CD1c-positive myeloid dendritic cell (primary cell): ENCODE measurements at regions not wholly inside any gene's neighbourhood (a gene's known extent, or its start where the extent isn't known, plus 50 kb on each side); places are given as distances from the start of the nearest gene placed in this dataset.

Experiments used
- DNase-seq: peaks from one replicate; pipeline ENCODE4 v3.0.0-alpha.2; 2016; ENCODE audit errors: extremely low spot score

- no peak for DNase-seq
Observed at GRCh38 chr9:7984203-7984602, 184.6 kb upstream of the DMAC1 start.

DNA sequence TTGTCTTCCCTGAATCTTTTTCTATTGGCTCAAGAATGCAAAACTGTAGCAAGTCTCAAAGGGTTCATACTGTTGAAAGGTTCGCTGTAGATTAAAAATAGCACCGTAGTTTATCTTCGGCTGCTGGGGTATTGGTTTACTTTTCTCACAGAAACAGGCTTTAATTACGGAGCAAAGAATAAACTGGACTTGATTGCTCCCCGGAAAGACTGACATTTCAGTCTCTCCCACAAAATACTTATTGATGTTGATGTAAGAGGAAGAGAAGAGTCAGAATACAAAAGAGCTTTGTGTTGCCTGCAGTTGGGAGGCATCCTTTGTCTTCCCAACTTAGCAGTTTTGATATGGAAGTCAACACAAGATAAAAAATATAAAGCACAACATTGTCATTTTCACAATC lies 183.9 kb upstream of the DMAC1 start:
- no peak for DNase-seq

GRCh38 chr9:7982907-7983306 lies 183.3 kb upstream of the DMAC1 start:
- peak; percentile 15 for DNase-seq

DNA sequence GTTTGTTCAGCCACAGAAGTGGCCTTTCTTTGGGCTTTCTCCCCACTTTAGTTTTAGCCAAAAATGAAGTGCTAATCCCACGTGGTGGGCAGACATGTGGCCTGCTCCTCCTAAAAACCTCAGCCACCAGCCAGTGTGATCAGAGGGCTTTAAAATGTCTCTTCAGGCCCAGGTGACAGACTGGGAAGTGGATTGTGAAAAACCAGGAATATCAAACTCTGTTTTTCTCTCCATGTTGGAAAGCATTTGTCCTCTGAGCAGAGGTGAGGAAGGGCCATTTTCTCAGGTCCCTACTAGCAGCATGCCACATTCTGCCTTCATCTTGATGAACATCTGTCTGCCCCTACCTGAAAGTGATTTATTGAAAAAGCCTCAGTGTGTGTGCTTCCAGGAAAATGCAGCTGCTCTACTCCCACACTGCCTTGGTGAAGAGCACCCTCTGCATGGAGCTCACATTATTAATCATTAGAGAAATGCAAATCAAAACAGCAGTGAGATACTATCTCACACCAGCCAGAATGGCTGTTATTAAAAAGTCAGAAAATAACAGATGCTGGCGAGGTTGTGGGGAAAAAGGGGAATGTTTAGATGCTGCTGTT lies 181.2 kb upstream of the DMAC1 start:
- DNase-seq = no peak

DNA sequence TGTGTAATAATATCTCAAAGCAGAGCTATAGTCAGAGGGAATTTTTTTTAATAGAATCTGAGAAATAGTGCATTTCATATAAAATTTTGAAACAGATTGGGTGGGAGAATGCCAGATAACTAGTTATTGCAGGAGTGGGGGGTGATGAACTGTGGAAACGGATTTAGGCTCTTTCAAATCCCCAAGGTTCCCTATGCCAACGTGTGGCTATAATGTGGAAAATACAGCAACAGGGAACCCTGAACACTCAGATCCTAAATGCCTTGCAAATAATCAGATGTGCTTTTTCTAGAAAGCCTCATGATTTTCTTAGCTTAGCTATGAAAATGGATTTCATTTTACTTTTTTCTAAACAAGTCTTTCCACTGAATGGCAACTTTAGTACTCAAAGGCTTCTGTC lies 180.5 kb upstream of the DMAC1 start:
- DNase-seq = no peak

GRCh38 chr9:7979611-7980010 lies 180.0 kb upstream of the DMAC1 start:
- no peak for DNase-seq

GRCh38 chr9:7977586-7977985 lies 178.0 kb upstream of the DMAC1 start:
- DNase-seq = no peak

- no peak for DNase-seq
Observed at GRCh38 chr9:7976856-7977255, 177.3 kb upstream of the DMAC1 start.

DNA sequence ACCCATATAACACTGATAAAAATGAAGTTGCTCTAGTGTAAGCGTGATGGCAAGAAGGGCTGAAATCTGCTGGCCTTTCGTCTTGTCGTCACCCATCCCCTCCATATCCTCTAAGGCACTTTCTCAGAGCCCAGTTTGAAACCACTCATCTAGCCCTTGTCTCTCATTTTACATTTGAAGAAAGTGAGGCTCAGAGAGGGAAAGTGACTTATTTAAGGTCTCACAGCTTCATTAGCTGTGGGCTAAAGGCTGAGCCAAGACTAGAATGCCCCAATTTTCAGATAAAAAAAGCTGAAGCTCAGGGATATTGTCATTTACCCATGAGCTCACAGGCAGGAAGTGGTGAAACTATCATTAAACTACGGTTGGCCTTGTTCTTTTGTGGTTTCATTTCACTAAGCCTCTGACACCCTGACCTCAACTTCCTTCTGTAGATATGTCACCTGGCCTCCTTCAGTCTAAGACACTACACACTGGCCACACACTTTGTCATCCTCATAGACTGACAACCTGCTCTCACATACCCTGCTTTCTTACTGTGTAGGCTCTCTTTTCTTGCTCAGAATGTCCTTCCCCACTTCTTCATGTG lies 176.7 kb upstream of the DMAC1 start:
- peak; percentile 66 for DNase-seq

- DNase-seq = no peak
Observed at GRCh38 chr9:7975336-7975735, 175.8 kb upstream of the DMAC1 start.

DNA sequence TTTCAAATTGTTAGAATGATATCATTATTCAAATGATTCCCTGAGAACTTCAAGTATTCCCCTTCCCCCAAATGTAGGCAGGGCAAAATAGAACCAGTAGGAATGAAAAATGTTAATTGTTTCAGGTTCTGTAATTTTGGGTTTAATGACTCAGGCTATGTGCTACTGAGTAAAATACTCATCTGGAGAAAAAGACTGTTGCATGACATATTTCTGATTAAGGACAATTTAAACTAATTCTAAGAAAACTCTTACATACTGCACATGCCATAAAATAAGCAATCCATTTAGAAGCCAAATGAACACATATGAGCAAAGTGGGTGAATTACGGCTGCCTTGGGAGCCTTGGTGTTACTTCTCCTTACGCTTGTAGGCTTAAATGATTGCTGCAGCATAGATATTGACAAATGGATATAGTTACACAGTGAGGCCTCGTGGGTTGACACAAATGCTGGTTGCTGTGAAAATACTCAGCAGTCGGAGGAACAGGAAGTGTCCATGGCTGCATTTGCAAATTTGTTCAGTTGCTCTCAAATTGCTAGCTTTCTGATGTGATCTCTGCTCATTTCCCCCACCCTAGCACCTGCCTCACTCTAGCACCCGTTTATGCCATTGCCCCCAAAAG lies 174.9 kb upstream of the DMAC1 start:
- DNase-seq = peak; percentile 59

DNA sequence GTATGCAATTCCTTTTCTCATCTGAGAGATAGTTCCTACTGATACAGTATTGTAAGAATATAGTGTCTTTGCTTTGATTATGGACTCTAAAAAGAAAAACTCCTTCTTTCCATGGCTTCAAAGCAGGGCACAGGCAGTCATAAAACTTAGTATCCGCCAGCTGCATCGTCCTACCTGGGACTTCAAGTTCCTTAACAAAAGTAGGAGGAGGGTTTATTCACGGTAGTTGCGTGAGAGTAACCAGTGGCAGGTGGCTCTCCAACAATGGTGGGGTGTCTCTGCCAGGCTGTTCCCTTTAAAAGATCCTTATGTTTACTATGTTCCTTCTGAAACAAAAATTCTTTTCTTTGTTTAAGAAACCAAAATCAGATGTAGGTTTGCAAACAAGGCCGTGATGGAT lies 173.5 kb upstream of the DMAC1 start:
- no peak for DNase-seq

DNA sequence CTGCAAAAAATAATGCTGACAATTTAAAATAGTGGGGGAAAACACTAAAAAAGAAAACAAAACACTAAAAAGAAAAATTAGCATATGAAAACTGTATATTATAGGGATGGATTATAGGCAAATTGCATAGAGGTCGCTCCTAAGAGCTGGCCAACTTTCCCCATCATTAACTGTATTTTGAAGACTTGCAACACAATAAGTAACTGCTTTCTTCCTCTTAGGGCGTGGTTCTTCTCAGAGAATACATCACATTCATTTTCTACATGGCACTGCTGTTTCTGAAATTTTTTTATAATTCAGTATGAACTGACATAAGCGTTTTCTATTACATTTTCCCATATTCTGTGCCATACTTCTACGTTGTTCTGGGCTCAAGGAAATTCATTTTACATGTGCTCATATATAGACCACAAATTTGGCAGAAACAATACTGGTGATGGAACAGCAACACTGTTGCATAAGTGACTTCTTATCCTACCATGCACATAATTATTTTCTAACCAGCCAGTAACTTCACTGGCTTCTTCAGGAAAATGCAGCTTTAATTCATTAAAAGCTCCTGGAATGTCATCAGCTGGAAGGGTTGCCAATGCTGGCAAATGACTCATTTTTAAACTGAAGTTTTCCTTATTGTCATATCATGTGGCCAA lies 171.2 kb upstream of the DMAC1 start:
- no peak for DNase-seq

- DNase-seq = no peak
Observed at GRCh38 chr9:7968687-7969086, 169.1 kb upstream of the DMAC1 start.

DNA sequence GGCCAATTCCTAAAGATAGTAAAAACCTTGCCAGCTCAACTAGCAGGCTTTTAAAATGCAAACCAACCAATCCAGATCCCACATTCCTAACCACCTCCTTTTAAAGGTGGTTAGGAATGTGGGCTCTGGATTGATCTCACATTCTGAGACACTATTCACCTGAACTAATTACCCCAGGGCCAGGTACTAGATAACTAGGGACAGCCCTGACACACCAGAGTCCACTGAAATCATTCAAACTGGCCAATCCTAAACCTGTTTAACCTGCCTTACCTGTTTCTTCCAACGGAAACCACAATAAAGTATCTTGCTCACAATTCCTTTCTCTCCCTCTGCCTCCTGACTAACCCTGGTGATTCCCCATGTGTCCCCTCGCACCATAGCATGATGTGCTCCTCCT lies 168.3 kb upstream of the DMAC1 start:
- no peak for DNase-seq

- DNase-seq = peak; percentile 12
Observed at GRCh38 chr9:7967093-7967827, 167.7 kb upstream of the DMAC1 start.

- DNase-seq = no peak
Observed at GRCh38 chr9:7965063-7965462, 165.5 kb upstream of the DMAC1 start.

DNA sequence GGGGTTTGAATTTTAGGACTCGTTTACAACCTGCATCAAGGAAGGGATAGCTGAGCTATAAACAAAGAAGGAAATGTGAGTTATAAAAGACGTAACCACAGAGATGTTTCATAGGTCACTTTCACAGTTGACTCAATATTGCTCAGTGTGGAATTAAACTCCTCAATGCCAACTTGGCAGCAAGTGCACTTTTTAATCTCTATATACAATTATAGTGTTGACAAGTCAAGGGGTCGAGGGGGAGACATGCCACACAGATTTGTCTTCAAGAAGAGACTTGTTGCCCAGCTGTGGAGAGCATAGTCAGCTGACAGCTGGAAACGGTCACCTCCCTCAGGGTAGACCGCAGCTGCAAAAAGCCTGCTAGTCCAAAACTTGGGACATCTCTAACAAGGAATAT lies 163.4 kb upstream of the DMAC1 start:
- DNase-seq = no peak

DNA sequence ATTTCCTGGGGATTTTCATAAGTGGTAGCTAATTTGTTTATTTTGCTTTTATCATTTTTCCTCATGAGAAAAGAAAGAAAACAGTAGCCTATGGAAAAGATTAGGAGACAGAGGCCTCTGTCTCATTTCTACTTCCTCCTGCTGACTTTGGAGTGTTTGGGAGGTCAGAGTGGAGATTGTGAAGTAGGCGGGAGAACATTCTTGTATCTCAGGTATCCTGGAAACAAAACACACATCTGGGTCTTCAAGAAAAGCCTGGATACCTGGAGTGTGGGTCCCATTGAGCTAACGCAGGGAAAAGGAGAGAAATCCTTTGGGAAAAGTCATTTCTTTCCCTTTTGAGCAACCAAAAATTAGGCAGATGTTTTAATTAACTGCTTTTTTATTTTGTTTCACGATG lies 161.5 kb upstream of the DMAC1 start:
- DNase-seq = no peak

DNA sequence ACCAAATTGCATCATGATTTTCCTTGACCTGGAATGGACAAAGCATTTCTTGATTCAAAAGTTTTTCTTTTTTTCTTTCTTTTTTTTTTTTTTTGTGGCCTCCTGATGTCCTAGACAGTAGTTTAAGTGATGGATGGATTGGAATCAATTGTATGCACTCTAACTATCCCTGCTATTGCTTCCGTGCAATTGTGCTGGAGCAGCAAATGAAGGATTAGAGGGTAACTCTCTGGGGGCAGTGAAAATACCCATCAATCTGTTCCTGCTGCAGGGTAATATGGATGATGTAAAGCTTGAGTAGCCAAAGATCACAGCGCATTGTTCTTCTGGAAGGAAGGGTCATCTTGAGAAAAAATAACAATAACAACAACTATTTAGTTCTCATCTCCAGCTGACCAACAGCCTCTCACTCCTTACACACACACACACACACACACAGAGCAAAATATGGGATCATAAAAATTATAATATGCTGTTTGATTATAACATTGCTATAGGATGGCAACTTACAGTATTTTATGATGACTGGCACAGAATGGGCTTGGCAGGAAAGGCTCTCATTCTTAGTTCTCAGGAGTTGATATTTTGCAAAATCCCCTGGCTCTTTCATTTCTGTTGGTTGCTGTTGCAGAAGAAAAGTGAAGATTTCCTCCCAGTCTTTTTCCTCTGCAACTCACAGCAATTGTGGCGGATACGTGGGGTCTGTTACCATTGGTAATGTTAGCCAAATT lies 160.9 kb upstream of the DMAC1 start:
- DNase-seq = no peak

DNA sequence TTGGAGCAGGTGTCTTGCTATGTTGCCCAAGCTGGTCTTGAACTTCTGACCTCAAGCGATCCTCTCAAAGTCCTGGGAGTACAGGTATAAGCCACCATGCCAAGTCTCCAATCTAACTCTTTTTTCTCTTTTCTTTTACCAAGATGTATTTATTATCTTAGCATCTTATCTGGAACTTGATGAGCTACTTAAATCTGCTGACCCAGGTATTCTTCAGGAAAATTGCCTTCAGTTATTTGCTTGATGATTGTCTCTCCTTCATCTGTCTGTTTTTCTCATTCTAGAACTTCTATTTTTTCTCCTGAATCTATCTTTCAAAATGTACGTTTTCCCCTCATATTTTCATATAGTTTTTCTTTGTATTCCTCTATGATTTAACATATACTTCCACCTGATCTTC lies 158.2 kb upstream of the DMAC1 start:
- no peak for DNase-seq

GRCh38 chr9:7947577-7947976 lies 148.0 kb upstream of the DMAC1 start:
- DNase-seq = no peak
